Ishikawa (cell line): ENCODE measurements at regions not wholly inside any gene's neighbourhood (a gene's known extent, or its start where the extent isn't known, plus 50 kb on each side); places are given as distances from the start of the nearest gene placed in this dataset.

ENCODE experiments used
- CEBPB ChIP-seq: IDR thresholded peaks from 2 replicates; pipeline ENCODE4 v1.6.1; 2012
- CREB1 ChIP-seq: IDR thresholded peaks from 2 replicates; pipeline ENCODE4 v1.6.1; 2012; ENCODE audit warnings: low read depth
- EGR1 ChIP-seq: IDR thresholded peaks from 2 replicates; pipeline ENCODE4 v1.6.1; 2012
- EP300 ChIP-seq: IDR thresholded peaks from 2 replicates; pipeline ENCODE4 v1.6.1; 2012; ENCODE audit warnings: borderline replicate concordance
- FOXM1 ChIP-seq: IDR thresholded peaks from 2 replicates; pipeline ENCODE4 v1.6.1; 2012; ENCODE audit warnings: low read depth, borderline replicate concordance
- MAX ChIP-seq: IDR thresholded peaks from 2 replicates; pipeline ENCODE4 v1.6.1; 2012
- NFIC ChIP-seq: IDR thresholded peaks from 2 replicates; pipeline ENCODE4 v1.6.1; 2012
- RAD21 ChIP-seq: IDR thresholded peaks from 2 replicates; pipeline ENCODE4 v1.6.1; 2012; ENCODE audit warnings: low read depth
- TAF1 ChIP-seq: IDR thresholded peaks from 2 replicates; pipeline ENCODE4 v1.6.1; 2012; ENCODE audit warnings: low read depth, mild to moderate bottlenecking
- TCF12 ChIP-seq: IDR thresholded peaks from 2 replicates; pipeline ENCODE4 v1.6.1; 2012; ENCODE audit warnings: low read depth
- TEAD4 ChIP-seq: IDR thresholded peaks from 2 replicates; pipeline ENCODE4 v1.6.1; 2012
- USF1 ChIP-seq: IDR thresholded peaks from 2 replicates; pipeline ENCODE4 v1.6.1; 2012
- YY1 ChIP-seq: IDR thresholded peaks from 2 replicates; pipeline ENCODE4 v1.6.1; 2012; ENCODE audit warnings: low read depth
- ZBTB7A ChIP-seq: IDR thresholded peaks from 2 replicates; pipeline ENCODE4 v1.6.1; 2012; ENCODE audit warnings: low read depth
- TF ChIP-seq, protein P1 (sequence below): IDR thresholded peaks from 2 replicates; pipeline ENCODE4 v1.6.1; 2012; ENCODE audit warnings: low read depth, mild to moderate bottlenecking

DNA sequence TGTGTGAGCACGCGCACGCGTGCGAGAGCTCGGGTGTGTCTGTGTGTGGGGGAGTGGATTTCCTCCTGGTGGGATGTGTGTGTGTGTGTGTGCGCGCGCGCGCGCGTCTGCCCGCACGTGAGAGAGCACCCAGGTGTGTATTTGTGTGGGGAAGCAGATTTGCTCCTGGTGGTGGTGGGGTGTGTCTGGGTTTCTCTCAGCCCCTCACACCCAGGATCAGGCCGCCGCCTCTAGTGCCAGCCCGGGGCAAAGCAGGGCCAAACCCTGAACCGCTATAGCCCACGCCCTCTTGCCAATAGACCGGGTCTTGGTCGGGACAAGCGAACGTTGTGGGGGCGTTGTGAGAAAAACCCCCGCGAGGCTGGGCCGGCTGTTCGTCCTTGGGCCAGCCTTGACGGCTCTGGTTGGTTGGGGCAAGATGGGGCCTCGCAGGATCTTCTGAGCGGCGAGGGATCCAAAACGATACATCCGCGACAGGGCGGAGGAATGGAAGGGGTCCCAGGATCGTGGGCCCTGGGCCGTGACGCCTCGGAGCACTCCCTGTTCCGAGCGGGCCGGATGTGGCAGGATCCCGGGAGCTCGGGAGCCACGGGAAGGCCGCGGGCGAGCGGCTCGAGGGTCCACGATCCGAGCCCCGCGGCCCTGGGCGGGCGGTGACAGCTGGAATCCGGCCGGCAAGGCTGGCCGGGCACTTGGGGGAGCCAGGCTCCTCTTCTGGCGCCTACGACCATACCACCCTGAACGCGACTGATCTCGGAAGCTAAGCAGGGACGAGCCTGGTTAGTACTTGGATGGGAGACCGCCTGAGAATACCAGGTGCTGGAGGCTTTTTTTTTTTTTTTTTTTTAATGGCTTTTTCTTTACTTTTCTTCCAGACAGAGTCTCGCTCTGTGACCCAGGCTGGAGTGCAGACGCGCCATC is 68.2 kb downstream of the RNF187 start:
- TF ChIP-seq CREB1: no peak
- no peak for TF ChIP-seq USF1
- TF ChIP-seq MAX: no peak
- TF ChIP-seq TCF12: no peak
- no peak for TF ChIP-seq TEAD4
- TF ChIP-seq FOXM1: no peak
- TF ChIP-seq ZBTB7A: no peak
- TF ChIP-seq NFIC: no peak
- no peak for TF ChIP-seq YY1
- no peak for TF ChIP-seq CEBPB
- TF ChIP-seq EP300: no peak
- TF ChIP-seq RAD21: no peak
- no peak for TF ChIP-seq EGR1
- TF ChIP-seq, protein P1, sequence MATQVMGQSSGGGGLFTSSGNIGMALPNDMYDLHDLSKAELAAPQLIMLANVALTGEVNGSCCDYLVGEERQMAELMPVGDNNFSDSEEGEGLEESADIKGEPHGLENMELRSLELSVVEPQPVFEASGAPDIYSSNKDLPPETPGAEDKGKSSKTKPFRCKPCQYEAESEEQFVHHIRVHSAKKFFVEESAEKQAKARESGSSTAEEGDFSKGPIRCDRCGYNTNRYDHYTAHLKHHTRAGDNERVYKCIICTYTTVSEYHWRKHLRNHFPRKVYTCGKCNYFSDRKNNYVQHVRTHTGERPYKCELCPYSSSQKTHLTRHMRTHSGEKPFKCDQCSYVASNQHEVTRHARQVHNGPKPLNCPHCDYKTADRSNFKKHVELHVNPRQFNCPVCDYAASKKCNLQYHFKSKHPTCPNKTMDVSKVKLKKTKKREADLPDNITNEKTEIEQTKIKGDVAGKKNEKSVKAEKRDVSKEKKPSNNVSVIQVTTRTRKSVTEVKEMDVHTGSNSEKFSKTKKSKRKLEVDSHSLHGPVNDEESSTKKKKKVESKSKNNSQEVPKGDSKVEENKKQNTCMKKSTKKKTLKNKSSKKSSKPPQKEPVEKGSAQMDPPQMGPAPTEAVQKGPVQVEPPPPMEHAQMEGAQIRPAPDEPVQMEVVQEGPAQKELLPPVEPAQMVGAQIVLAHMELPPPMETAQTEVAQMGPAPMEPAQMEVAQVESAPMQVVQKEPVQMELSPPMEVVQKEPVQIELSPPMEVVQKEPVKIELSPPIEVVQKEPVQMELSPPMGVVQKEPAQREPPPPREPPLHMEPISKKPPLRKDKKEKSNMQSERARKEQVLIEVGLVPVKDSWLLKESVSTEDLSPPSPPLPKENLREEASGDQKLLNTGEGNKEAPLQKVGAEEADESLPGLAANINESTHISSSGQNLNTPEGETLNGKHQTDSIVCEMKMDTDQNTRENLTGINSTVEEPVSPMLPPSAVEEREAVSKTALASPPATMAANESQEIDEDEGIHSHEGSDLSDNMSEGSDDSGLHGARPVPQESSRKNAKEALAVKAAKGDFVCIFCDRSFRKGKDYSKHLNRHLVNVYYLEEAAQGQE: no peak
- no peak for TF ChIP-seq TAF1
